HG02973 (cell line): ENCODE measurements at regions not wholly inside any gene's neighbourhood (a gene's known extent, or its start where the extent isn't known, plus 50 kb on each side); places are given as distances from the start of the nearest gene placed in this dataset.

Experiments
- ATAC-seq: cut with Tn5 transposase; IDR thresholded peaks from one replicate; pipeline ENCODE4 v1.9.1; 2021; ENCODE audit warnings: moderate library complexity; ENCODE audit not compliant: unreplicated experiment

DNA sequence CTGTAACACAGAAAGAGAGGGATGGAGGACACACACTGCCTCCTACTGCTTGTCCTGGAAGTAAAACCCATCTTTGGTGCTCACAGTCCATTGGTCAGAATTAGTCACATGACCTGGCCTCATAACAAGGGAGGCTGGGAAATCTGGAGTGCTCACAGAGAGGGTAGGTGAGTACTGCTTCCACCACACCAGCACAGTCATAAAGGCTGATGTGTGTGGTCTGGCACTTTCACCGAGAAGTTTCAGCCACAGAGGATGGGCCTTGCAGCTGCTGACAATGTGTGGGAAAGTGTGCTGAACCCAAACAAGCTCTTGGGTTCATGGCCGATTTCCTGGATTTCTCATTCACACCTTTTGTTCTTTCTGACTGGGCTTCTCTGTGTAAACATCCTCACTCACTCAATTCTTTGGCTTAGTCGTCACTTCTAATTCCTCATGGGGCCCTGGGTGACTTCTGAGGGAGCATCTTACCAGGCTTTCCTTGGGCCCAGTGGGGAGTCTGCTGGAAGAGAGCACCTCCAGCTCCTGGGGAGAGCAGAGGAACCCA, 100.7 kb downstream of the ASB7 start:
- ATAC-seq = peak; percentile 100

DNA sequence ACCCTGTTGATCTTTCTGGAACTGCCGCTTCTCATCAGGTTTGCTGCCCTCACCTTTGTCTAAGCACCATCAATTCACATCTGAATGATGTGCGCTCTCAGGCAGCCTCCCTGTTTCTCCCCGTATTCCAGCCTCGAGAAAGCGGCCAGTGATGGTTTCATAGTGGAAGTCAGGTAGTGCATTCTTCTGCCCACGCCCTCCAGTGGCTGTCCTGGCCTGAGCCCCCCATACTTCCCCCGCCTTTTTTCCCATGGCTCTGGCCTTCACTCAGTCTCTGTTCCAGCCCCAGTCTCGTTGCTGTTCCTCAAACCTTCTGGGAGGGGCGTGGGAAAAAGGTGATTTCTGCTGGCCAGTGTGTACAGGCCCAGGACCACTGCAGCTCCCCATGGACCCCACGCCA, 101.3 kb downstream of the ASB7 start:
- no peak for ATAC-seq

- no peak for ATAC-seq
Observed at GRCh38 chr15:100704281-100705055, 102.1 kb downstream of the ASB7 start.

DNA sequence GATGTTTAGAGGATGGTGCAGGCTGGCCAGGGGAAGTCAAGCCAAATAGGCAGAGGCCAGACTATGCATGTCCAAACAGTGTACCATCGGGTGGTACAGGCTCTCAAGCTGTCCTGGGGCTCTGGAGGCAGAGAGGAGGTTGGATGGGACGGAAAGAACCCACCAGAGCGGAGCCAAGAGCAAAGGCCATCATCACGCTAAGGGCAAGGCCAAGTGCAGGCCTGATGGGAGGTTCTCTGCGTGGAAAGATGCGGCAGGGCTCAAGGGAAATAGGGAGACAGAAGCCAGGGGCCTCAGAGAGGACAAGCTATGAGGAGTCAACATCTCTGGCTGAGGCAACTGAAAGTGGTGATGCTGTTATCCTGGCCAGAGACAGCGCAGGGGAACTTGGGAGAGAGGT, 102.7 kb downstream of the ASB7 start:
- no peak for ATAC-seq

GRCh38 chr15:100705841-100706240, 103.5 kb downstream of the ASB7 start:
- ATAC-seq = no peak

GRCh38 chr15:100707229-100707628, 104.8 kb downstream of the ASB7 start:
- no peak for ATAC-seq

- ATAC-seq = no peak
Observed at GRCh38 chr15:100708916-100709315, 106.5 kb downstream of the ASB7 start.

DNA sequence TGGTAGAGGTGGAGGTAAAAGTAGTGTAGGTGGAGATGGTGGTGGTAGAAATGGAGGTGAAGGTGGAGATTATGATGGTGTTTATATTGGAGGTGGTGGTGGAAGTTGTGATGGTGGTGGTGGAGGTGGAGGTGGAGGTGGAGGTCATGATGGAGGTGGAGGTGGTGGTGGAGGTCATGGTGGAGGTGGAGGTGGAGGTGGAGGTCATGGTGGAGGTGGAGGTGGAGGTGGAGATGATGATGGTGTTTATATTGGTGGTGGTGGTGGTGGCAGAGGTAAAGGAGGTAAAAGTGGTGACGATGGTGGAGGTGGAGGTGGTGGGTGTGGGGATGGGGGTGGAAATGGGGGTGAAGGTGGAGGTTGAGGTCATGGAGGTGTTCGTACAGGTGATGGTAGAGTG, 107.8 kb downstream of the ASB7 start:
- no peak for ATAC-seq

- ATAC-seq = no peak
Observed at GRCh38 chr15:100710744-100711515, 108.5 kb downstream of the ASB7 start.

DNA sequence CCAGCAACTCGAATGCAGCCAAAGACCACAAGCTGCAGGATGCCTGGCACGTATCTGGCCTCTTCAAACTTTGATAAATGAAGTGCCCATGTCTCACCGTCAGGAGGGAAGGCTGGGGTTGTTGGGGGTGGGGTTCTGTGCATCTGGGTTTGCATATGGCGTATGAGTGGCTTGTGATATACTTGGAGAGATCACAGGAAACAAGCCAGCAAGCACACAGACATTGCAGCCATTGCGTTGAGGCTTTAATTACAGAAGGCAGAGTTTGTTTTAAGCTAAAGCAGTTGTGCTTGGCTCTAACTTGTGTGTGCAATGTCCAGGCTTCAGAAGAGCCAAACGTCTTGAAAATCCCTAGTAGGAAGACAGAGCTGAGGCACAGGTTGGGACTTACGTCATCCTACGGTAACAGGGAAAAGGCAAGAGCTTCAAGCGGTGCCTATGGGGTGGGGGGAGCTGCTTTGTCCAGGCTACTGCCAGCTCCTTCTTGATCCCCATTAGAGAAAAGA, 109.2 kb downstream of the ASB7 start:
- no peak for ATAC-seq

DNA sequence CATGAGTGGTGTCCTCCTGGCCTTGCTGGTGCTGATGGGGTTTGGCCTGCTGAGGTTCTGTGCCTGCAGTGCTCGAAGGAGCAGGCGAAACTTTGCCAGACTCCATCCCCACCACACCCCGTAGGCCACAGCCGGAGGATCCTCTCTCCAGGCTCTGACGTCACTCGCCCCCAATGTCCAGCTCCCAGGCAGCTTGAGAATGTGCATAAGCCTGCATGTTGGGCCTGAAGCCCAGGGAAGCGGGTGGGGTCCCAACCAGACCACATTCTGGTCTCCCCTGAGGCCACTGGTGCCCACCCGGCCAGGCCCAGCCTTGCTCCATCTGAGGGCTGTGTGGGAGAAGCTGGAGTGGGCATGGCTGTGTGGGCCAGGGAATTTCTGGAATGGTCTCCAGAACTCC, 109.8 kb downstream of the ASB7 start:
- ATAC-seq = no peak

- no peak for ATAC-seq
Observed at GRCh38 chr15:100713163-100713867, 110.9 kb downstream of the ASB7 start.

GRCh38 chr15:100714034-100714748, 111.8 kb downstream of the ASB7 start:
- ATAC-seq = no peak

DNA sequence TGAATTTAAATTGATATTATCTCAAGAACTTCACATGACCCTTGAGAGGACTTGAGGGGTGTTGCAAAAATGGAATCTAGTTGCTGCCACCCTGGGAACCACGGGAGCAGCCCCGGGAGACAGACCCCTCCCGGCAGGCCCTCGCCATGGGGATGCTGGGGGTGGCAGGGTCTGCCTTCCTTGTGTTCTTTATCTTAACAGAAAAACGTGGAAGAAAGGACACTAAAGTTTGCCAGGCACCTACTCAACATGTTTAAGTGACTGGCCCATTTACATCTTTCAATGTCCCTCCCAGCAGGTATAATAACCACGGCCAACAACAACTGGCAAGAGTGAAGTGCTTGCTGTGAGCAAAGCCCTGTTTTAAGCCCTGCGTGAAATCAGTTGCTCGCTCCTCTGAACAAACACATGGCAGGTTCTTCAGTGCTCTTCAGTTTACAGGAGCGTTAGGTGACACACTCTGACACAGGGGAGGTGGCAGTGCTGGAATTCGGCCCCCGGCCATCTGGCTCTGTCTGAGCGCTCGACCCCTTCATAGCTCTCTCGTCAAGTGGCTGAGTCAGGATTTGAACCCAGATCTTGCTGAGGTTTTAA, 112.5 kb downstream of the ASB7 start:
- no peak for ATAC-seq

GRCh38 chr15:100715571-100716455, 113.4 kb downstream of the ASB7 start:
- ATAC-seq = no peak

DNA sequence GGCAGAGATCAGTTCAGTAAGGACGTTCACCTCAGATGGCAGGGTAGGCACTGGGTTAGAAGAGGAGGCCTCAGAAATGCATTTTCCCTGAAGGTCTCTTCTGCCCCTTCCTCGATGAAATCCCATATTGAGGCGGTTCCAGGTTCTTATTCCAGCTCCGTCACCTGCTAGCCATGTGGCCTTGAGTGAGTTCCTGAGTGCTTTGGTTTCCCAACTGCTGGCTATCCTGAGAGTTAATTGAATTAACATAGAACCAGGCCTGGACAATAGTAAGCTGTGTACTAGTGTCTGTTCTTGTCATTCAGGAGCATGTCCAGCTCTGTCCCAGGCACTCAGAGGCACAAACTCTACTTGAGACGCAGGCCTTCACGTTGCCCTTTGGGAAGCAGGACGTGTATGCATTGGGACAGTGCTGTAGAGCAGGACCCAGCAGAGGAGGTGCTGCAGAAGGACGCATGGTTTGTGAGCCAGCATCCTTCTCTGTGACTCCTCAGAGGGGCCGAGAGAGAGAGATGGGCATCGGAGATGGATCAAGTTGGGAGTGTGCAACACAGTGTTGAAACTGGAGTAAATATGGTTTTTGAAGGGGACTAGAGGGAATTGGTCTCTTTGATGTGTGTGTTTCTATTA, 114.2 kb downstream of the ASB7 start:
- no peak for ATAC-seq

GRCh38 chr15:100717596-100717995, 115.2 kb downstream of the ASB7 start:
- no peak for ATAC-seq

- ATAC-seq = no peak
Observed at GRCh38 chr15:100718075-100718980, 115.9 kb downstream of the ASB7 start.
